IPS DF 4.7 (cell line): ENCODE measurements at regions not wholly inside any gene's neighbourhood (a gene's known extent, or its start where the extent isn't known, plus 50 kb on each side); places are given as distances from the start of the nearest gene placed in this dataset.
"Not testable (repeated sequence)": the region's sequence is repeated elsewhere in the genome, so short reads cannot be mapped to it uniquely, and the experiment has no call there.

ENCODE experiments used
- DNase-seq: peaks from one replicate; pipeline ENCODE4 v3.0.0-alpha.2; 2013; ENCODE audit warnings: low spot score; ENCODE audit errors: extremely low read depth

DNA sequence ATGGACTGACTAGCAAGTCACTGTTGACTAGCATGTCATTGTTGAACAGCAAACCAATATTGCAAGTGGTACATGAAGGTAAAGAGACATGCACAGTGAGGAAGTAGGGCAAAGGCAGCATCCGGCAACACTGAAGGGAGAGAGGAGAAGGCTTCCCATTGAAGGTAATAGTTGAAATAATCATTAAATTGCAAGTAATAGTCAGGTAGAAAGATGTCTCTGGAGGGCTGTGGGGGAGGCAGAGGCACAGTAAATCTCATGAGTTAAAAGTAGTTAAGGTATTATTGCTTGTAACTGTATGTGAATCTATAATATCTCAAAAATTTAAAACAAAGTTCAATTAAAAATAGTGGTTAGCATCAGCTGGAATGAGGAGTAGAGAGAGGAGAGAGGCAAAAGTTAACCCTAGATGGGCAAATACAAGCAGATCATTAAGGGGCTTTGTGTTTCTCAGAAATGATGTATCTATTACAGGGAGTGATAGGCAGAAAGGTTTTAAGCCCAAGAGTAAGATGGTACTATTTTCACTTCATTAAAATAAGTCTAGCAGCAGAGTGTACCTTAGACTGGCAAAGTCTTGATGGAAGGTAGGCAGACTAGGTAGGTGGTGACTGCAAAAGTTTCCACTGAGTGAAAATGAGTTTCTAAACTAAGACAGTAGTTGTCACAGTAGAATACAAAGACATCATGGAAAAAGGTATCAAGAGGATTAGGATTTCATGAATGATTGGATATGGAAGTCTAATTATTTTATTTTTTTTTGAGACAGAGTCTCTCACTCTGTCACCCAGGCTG is 776.6 kb downstream of the RAB28 start:
- DNase-seq: no peak

- no peak for DNase-seq
These were observed 781.1 kb downstream of the RAB28 start for GRCh38 chr4:12703036-12703435.

DNA sequence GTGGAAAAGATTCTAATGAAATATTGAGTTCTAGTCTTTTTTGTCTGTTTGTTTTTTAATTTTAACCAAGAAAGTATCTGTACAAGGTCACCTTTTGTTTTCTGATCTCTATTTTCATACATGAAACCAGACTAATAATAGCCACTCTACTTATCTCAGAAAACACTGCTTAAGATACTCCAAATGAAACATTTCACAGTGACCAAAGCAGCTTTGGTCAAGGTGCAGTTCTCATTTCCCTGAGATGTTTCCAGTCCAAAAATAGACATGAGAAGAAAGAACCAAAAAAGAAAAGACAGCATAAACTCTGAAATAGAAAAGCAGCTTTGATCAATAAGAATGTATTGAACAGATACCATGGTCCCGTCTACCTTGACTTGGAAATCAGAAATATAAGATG is 782.8 kb downstream of the RAB28 start:
- no peak for DNase-seq

DNA sequence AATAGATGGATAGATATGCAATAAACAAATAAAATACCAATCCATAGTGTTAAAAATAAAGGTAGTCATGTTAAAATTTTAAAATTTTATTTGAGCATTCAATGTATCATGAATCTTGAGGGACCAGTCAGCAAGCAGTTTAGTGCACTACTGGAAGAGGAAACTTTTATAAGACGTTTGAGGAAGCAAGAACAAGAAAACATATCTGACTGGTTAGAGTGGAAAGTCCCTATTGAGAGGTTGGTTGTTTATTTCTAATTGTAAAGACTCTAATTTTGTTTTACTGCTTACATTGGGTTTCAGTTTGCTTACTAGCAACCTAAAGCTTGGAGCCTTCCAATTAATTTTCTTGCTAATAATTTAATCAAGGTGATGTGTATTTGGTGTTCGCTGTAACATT is 786.2 kb downstream of the RAB28 start:
- DNase-seq: no peak

DNA sequence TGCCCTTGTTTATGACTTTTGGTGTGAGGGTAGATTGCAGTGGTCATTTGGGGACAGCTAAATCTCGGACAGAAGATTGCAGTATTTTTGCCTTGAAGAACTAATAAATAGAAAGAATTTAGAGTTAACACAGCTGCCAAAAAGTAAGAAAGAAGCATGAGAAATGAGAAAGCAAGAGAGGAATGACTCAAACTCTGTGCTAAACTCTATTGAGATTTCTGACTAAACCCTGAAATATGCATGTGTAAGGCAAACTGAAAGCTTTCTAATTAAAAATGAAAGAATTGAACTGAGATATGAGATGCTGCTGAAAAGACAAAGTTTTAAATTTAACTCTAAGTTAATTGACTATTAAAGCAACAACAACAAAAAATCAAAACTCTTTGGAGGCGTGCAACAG is 791.3 kb downstream of the RAB28 start:
- no peak for DNase-seq

GRCh38 chr4:12691168-12691567 is 793.0 kb downstream of the RAB28 start:
- DNase-seq: no peak

GRCh38 chr4:12689457-12689856 is 794.7 kb downstream of the RAB28 start:
- DNase-seq: no peak

DNA sequence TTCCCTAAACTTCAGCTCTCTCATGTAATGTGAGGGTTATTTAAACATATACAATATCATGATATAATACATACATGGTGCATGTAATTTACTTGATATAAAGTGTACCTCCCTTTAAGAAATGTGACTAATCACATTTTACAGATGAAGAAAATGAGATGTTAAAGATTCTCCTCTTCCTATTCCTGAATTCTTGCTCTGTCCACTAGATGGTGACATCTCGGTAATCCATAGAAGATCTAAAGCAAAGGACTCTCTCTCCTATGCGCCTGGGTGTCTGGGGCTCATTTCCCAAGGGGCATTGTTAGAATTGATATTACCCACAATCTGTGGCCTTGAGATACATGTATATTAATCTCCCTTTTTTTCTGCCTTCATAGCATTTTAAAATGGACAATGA is 804.9 kb downstream of the RAB28 start:
- DNase-seq: peak; percentile 9

DNA sequence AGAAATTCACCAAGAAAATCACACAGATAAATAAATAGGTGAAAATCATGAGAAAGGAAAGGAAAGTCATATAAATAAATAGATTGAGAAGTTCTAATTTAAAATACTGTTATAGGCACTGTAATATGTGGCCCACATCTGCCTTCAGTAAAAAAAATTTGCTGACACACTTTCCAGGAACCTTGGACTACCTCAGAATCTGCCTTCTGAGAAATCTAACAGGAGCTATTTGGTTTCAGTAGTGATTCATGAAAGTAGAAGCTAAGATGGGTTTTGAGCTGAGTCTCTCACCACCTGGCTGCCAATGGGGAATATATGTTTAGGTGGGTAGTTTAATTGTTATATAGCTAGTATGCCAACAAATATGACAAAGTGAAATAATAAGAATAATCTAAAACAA is 810.0 kb downstream of the RAB28 start:
- DNase-seq: no peak

GRCh38 chr4:12672303-12672702 is 811.8 kb downstream of the RAB28 start:
- DNase-seq: no peak

DNA sequence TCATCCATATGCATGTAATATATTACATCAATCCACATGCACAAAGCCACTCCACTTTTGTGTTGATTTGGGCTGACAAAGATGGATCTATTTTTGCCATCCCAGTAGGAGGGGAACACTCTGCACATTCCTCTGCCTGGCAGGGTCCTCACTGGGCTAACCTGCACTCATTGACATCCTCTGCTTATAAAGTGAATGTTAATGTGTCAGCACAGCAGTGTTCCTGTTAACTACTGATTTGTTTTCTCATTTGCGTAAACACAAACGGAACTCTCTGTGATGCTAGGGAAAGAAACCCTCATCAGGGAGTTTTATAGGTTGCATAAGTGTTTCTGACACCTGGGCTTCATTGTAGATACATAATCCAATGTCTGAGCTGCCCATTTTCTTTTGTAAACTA is 826.0 kb downstream of the RAB28 start:
- DNase-seq: peak; percentile 1

DNA sequence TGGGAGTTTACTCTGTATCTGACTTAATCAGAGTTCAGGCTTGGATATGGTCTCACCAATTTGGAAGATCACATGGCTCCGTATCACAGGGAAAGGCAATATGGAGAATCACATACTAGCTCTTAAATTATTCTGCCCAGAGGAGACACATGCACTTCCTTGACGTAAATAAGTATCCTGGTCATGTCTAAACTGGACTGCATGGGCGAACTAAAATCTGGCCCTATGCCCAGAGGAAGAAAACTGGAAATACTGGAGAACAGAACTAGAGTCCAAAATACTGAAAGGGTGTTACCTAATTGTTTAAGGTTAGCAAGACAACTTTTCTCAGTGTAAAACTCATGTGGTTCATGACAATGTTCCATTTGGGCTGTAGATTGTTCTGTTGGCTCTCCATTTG is 832.3 kb downstream of the RAB28 start:
- DNase-seq: no peak

DNA sequence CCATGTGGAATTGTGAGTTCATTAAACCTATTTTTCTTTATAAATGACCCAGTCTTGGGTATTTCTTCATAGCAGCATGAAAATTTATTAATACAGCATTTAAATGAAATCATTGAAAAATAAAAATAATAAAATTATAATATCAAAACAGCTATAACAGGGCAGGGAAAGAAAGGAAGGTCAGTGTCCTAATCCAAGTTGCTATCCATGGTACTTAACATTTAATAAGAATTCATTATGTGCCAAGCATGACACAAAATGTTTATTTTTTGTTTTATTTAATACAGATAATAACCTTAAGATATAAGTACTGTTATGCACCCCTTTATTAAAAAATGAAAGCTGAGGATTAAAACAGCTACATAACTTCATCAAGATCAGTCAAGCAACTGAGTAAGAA is 838.4 kb downstream of the RAB28 start:
- no peak for DNase-seq

DNA sequence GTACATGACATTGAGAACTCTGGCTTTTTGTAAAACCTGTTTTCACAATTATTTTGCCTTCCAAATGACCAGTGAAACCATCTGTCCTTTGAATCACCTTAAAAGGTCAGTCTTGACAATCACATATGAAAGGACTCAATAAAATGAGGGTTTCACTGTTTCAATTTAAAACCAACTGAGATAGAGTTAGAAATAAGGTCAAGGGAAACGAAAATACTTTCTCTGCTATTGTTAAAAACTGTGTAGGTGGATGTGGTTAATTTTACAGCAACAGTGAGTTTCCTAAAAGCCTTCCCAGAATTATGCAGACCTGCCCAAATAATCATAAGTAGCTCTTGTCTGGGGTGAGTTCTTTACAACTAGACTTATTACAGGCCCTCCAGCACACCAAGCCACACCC is 839.9 kb downstream of the RAB28 start:
- DNase-seq: no peak

DNA sequence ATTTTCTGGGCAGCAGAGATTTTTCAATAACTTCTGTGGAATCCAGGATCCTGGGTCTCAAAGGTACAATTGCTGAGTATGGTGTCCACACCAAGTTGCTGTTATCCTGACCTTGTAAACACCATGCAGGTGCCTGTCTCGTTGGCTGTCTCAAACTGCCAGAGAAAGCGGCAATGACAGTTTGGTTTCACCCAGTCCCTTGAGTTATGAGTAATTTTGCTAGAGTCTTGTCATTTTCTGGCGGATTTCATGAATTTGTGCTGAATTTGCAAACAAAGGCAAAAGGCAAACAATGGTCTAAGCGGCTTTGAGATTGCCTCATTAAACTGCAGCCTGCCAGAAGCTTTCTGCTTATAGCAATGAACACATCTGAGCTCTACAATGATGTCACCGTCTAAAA is 847.9 kb downstream of the RAB28 start:
- DNase-seq: no peak

- DNase-seq: no peak
These were observed 848.5 kb downstream of the RAB28 start for GRCh38 chr4:12635629-12636028.

- peak; percentile 71 for DNase-seq
These were observed 851.0 kb downstream of the RAB28 start for GRCh38 chr4:12633053-12633651.

- no peak for DNase-seq
These were observed 868.3 kb downstream of the RAB28 start for GRCh38 chr4:12615822-12616221.

- no peak for DNase-seq
These were observed 871.3 kb downstream of the RAB28 start for GRCh38 chr4:12612876-12613275.

DNA sequence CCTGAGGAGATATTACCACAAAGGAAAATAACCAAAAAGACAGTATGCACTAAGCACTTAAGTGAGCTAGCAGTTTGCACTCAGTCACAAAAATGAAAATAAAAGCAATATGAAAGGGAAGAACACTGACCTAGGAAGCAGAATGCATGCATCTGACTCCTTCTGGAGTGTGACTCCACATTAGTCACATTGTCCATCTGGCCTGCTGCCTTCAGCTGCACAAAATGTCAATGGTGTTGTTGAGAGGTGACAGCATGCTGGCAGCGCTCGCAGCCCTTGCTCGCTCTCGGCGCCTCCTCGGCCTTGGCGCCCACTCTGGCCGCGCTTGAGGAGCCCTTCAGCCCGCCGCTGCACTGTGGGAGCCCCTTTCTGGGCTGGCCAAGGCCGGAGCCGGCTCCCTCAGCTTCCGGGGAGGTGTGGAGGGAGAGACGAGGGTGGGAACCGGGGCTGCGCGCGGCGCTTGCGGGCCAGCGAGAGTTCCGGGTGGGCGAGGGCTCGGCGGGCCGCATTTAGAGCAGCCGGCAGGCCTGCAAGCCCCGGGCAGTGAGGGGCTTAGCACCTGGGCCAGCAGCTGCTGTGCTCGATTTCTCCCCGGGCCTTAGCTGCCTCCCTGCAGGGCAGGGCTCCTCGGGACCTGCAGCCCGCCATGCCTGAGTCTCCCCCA is 874.8 kb downstream of the RAB28 start:
- not testable (repeated sequence) for DNase-seq

DNA sequence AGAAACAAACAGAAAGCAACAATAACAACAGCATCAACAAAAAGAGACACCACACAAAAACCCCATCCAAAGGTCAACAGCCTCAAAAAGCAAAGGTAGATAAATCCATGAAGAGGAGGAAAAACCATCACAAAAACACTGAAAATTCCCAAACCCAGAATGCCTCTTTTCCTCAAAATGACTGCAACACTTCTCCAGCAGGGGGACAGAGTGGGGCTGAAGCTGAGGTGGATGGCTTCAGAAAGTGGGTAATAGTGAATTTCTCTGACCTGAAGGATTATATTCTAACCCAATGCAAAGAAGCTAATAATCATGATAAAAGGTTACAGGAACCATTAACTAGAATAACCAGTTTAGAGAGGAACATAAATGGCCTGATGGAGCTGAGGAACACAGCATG is 888.2 kb downstream of the RAB28 start:
- DNase-seq: no peak

GRCh38 chr4:12595489-12595888 is 888.7 kb downstream of the RAB28 start:
- no peak for DNase-seq

DNA sequence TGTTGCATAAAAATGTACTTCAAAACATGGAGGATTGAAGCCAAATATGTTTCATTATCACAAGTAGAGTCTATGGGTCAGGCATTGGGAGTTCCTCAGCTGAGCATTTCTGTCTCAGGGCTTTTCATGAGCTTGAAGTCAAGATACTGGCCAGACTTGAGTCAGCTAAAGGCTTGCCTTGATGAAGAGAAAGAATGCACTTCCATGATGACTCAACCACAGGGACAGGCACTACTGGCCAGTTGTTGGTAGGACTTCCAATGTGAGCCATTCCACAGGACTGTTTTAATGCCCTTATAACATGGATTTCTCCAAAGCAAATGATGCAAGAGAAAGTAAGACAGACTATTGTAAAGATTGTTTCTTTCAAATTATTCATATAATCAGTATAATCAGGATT is 895.6 kb downstream of the RAB28 start:
- no peak for DNase-seq
